H7 (cell line): ENCODE measurements at regions not wholly inside any gene's neighbourhood (a gene's known extent, or its start where the extent isn't known, plus 50 kb on each side); places are given as distances from the start of the nearest gene placed in this dataset.
A peak's percentile ranks its signal among the peaks of the same experiment; 100 is the strongest.
"Not testable (repeated sequence)": the region's sequence is repeated elsewhere in the genome, so short reads cannot be mapped to it uniquely, and the experiment has no call there.

Source experiments
- DNase-seq: peaks from one replicate; pipeline ENCODE4 v3.0.0; 2012
- H3K27me3 ChIP-seq: 2 replicates; pipeline ENCODE4 v1.6.0; 2011; ENCODE audit warnings: mild to moderate bottlenecking, low read length; ENCODE audit not compliant: control insufficient read depth, insufficient read depth
- H3K36me3 ChIP-seq: replicated peaks from 2 replicates; pipeline ENCODE4 v1.5.1; 2011; ENCODE audit warnings: low read length; ENCODE audit not compliant: control insufficient read depth, insufficient read depth
- H3K4me3 ChIP-seq: 2 replicates; pipeline ENCODE4 v1.5.1; 2011; ENCODE audit warnings: low read depth, mild to moderate bottlenecking, control low read depth, low read length, moderate library complexity; ENCODE audit not compliant: insufficient read depth

DNA sequence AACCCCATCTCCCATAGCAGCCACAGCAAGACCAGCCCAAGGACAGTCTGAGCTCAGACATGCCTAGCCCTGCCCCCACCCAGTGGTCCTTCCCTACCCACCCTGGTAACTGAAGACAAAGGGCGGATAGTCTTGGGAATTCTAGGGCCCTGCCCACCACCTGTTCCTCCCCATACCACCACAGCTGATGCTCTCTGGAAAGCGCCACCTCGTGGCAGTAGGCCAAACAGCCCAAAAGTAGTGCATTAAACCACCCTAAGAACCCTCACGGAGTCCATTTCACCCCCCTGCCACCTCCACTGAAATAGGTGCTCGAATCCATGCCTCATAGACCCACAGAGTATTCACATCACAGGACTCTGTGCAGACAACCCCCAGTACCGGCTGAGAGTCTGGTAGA lies 1021.4 kb downstream of the CDH8 start:
- no peak for DNase-seq
- Histone ChIP-seq H3K27me3 (no peaks in the 10 kb centered on the region), H3K4me3 (no peak overlapping the region), H3K36me3 (no peaks in the 10 kb centered on the region)

DNA sequence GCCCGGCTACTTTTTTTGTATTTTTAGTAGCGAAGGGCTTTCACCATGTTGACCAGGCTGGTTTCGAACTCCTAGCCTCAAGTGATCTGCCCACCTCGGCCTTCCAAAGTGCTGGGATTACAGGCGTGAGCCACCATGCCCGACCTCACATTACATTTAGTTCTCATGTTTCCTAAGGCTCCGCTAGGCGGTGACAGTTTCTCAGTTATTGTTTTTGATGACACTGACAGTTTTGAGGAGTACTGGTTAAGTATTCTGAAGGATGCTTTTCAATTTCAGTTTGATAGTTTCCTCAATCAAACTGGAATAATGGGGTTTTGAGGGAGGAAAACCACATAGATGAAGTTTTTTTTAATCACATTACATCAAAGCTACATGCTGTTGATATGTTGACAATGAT lies 1028.5 kb downstream of the CDH8 start:
- no peaks in the 10 kb centered on the region for H3K36me3 ChIP-seq
- no peaks in the 10 kb centered on the region for H3K27me3 ChIP-seq
- DNase-seq: no peak
- H3K4me3 ChIP-seq: no peak overlapping the region

DNA sequence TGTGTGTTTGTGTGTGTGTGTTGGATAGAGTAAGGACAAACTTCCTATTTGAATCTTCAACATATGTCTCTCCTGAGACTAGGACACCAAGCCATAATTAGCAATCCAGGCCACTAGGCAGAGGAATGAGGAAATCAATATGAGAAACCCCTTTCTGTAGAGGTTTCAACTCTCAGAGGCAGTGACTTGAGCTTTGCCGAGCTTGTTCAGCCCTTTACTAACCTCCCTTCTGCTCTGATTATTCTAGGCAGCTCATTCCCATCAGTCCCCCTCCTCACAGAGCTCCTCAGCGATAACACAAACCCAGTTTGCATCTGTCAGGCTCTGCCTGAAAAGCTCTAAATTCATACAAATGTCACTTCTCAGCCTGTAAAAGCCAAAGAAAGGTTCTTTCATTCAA lies 1030.3 kb downstream of the CDH8 start:
- Histone ChIP-seq H3K36me3 (no peaks in the 10 kb centered on the region), H3K27me3 (no peaks in the 10 kb centered on the region), H3K4me3 (no peak overlapping the region)
- no peak for DNase-seq

- Histone ChIP-seq H3K27me3 (no peaks in the 10 kb centered on the region), H3K4me3 (no peak overlapping the region), H3K36me3 (no peaks in the 10 kb centered on the region)
- no peak for DNase-seq
Measured at GRCh38 chr16:61002479-61003204, 1033.6 kb downstream of the CDH8 start.

DNA sequence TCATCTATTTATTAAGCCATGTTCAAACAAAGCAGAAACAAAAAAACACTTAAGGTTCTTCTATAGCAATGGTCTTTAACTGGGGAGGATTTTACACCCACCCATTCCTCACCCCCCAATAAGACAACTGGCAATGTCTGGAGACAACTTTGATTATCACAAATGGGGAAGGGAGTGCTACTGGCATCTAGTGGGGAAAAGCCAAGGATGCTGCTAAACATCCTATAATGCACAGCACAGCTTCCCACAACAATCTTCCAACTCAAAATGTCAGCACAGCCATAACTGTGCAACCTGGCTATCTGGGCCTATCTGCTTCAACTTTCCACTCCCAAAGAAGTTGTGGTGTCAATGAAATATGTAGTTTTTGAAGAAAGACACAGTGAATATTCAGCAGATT lies 1044.4 kb downstream of the CDH8 start:
- DNase-seq: no peak
- no peaks in the 10 kb centered on the region for H3K27me3 ChIP-seq
- no peak overlapping the region for H3K4me3 ChIP-seq
- H3K36me3 ChIP-seq: no peaks in the 10 kb centered on the region

GRCh38 chr16:60989592-60989991 lies 1046.6 kb downstream of the CDH8 start:
- no peak for DNase-seq
- Histone ChIP-seq H3K27me3 (no peaks in the 10 kb centered on the region), H3K36me3 (no peaks in the 10 kb centered on the region), H3K4me3 (no peak overlapping the region)

DNA sequence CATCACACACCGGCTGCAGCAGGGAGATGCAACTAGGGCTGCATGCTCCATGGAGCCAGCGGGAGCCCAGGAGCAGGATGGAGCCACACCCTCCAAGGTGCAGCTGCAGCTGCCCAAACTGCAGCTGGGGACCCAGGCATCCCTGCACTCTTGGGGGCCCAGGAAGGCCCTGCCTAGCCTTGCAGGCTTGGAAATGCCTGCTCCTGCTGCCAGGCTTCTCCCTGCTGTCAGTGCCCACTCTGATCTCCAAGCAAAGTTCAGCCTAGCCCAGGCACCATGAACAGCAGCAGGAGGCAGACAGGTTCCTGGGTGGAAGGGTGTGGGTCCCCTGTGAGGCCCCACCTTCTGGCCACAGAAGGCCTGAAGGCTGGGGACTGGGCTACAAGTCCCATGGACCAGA lies 1057.1 kb downstream of the CDH8 start:
- DNase-seq: no peak
- no peak overlapping the region for H3K4me3 ChIP-seq
- H3K36me3 ChIP-seq: no peaks in the 10 kb centered on the region
- no peaks in the 10 kb centered on the region for H3K27me3 ChIP-seq

DNA sequence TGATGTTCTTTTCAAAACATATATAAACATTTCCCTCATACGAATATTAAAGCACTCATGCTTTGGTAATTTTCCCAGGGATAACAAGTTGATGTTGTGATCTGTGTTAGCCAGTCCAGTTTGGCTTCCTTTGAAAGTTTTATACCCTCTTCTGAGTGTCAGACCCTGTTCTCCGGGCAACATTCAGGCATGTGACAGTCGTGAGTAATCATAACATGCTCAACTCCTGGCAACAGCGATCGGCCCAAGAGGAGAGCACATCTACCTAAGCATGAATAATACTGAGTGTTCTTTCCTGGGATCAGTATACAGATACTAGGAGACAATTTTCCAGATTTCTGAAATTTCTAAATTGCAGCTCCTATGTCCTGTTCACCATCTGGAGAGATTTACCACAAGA lies 1086.4 kb downstream of the CDH8 start:
- Histone ChIP-seq H3K4me3 (no peak overlapping the region), H3K27me3 (no peaks in the 10 kb centered on the region), H3K36me3 (no peaks in the 10 kb centered on the region)
- no peak for DNase-seq

DNA sequence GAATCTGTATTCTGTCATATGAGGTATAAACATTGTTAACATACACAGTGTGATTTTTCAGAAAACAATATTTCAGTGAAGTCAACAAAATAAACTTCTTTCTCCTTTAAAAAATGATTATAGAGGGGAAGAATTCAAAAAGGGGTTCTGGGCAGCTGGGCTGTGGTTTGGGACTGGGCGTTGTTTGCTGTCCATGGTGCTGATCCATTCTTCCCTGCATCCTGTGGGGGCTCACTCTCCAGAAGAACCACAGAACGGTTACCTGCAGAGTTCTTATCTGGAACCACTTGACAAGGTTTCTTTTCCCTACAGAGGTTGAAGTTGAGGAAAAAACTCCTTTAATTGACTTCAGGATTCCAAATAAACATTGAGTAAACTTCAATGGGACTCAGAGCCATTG lies 1091.0 kb downstream of the CDH8 start:
- peak; percentile 35 for DNase-seq
- Histone ChIP-seq H3K27me3 (no peaks in the 10 kb centered on the region), H3K4me3 (no peak overlapping the region), H3K36me3 (no peaks in the 10 kb centered on the region)

- H3K27me3 ChIP-seq, H3K4me3 ChIP-seq, DNase-seq, H3K36me3 ChIP-seq: not testable (repeated sequence)
Measured at GRCh38 chr16:60936189-60936588, 1100.0 kb downstream of the CDH8 start.

- no peaks in the 10 kb centered on the region for H3K27me3 ChIP-seq
- H3K36me3 ChIP-seq: no peaks in the 10 kb centered on the region
- no peak for DNase-seq
- no peak overlapping the region for H3K4me3 ChIP-seq
Measured at GRCh38 chr16:60932600-60932999, 1103.6 kb downstream of the CDH8 start.

DNA sequence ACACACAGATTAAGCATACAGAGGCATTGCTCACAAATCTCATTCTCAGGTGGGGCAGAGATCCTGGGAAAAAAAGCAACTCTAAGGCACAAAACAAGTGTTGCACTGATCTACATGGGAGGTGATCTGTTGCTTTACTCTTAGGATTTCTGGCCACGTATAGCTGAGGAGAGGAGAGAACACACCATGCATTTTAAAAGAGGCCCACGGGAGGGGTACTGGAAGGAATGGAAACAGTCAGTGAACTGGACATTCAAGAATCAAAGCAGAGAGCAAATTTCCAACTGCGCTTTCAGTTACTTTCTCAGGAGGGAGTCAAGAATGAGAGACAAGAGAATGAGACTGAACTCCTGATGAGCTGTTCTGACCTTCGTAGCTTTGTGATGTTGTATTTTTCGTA lies 1105.9 kb downstream of the CDH8 start:
- Histone ChIP-seq H3K4me3 (no peak overlapping the region), H3K27me3 (no peaks in the 10 kb centered on the region), H3K36me3 (no peaks in the 10 kb centered on the region)
- no peak for DNase-seq

GRCh38 chr16:60922920-60923319 lies 1113.3 kb downstream of the CDH8 start:
- no peaks in the 10 kb centered on the region for H3K36me3 ChIP-seq
- DNase-seq: no peak

GRCh38 chr16:60914334-60914733 lies 1121.9 kb downstream of the CDH8 start:
- DNase-seq: no peak
- Histone ChIP-seq H3K4me3 (no peak overlapping the region), H3K27me3 (no peaks in the 10 kb centered on the region), H3K36me3 (no peaks in the 10 kb centered on the region)

More at GRCh38 chr16:60922920-60923319, 1113.3 kb downstream of the CDH8 start:
- Histone ChIP-seq H3K27me3 (no peaks in the 10 kb centered on the region), H3K4me3 (no peak overlapping the region)

DNA sequence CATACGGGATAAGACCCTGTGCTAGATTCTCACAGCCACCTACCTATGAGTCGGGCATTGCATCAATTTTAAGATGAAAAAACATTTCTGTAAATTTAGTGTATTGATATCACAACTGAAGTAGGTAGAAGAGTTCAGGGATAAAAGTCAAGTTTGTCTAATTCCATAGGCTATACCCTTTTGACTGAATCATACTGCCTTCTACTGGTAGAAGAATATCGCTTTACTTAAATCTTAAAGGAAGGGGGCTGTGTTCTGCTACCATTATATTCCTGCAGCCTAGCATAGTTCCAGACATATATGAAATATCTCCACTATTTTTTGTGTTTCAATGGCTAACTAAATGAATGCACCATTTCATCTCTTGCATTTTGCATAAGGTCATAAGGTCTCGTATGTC lies 1128.6 kb downstream of the CDH8 start:
- Histone ChIP-seq H3K4me3 (no peak overlapping the region), H3K36me3 (no peaks in the 10 kb centered on the region), H3K27me3 (no peaks in the 10 kb centered on the region)
- peak; percentile 3 for DNase-seq

- H3K4me3 ChIP-seq: no peak overlapping the region
- DNase-seq: no peak
- no peaks in the 10 kb centered on the region for H3K36me3 ChIP-seq
- no peaks in the 10 kb centered on the region for H3K27me3 ChIP-seq
Measured at GRCh38 chr16:60905811-60906210, 1130.4 kb downstream of the CDH8 start.
